Naive B cell (primary cell): ENCODE measurements at regions not wholly inside any gene's neighbourhood (a gene's known extent, or its start where the extent isn't known, plus 50 kb on each side); places are given as distances from the start of the nearest gene placed in this dataset.

ENCODE experiments used
- ATAC-seq, 2 donors: fragments of 150-1000 bp; cut with Tn5 transposase; 2 replicates each; pipeline ENCODE4 v1.10.0; 2021; ENCODE audit warnings: low read depth in 2 of 2, mild to moderate bottlenecking in 2 of 2, moderate library complexity in 2 of 2
- DNase-seq: peaks from one replicate; pipeline ENCODE4 v3.0.0; 2022
- H3K27ac Mint-ChIP-seq, 6 donors: one replicate each; pipeline ENCODE4 v1.8.0; 2020 to 2022; ENCODE audit warnings: mild to moderate bottlenecking in 6 of 6, mixed read lengths in 6 of 6, moderate library complexity in 5 of 6, inconsistent platforms in 2 of 6
- H3K27me3 Mint-ChIP-seq, 3 donors: one replicate each; pipeline ENCODE4 v1.8.0; 2021 to 2022; ENCODE audit warnings: mixed read lengths in 3 of 3, mild to moderate bottlenecking in 1 of 3
- H3K36me3 Mint-ChIP-seq, 2 donors: one replicate each; pipeline ENCODE4 v1.8.0; 2020 to 2022; ENCODE audit warnings: mixed read lengths in 2 of 2, inconsistent platforms in 1 of 2, mild to moderate bottlenecking in 1 of 2
- H3K4me1 Mint-ChIP-seq, 3 donors: one replicate each; pipeline ENCODE4 v1.8.0; 2020 to 2022; ENCODE audit warnings: mixed read lengths in 3 of 3, inconsistent platforms in 1 of 3, mild to moderate bottlenecking in 1 of 3, moderate library complexity in 1 of 3
- H3K4me3 Mint-ChIP-seq, 8 donors: one replicate each; pipeline ENCODE4 v1.8.0; 2020 to 2022; ENCODE audit warnings: mild to moderate bottlenecking in 8 of 8, mixed read lengths in 8 of 8, moderate library complexity in 8 of 8, inconsistent platforms in 2 of 8
- H3K9me3 Mint-ChIP-seq, 7 donors: one replicate each; pipeline ENCODE4 v1.8.0; 2020 to 2022; ENCODE audit warnings: mixed read lengths in 7 of 7, mild to moderate bottlenecking in 5 of 7, inconsistent platforms in 2 of 7, moderate library complexity in 1 of 7

- H3K27ac Mint-ChIP-seq: no peak overlapping the region
- DNase-seq (no peak), ATAC-seq (no peak)
- peaks cover 0 to 7% (median 3%) of the 10 kb centered on the region in 7 donors for H3K9me3 Mint-ChIP-seq
- H3K4me3 Mint-ChIP-seq: no peak overlapping the region
- no peaks in the 10 kb centered on the region for H3K4me1 Mint-ChIP-seq
- no peaks in the 10 kb centered on the region for H3K27me3 Mint-ChIP-seq
- H3K36me3 Mint-ChIP-seq: no peaks in the 10 kb centered on the region
Observed at GRCh38 chr7:10075866-10076265, 897.8 kb upstream of the PHF14 start.

GRCh38 chr7:10076660-10077300 is 896.9 kb upstream of the PHF14 start:
- no peak for DNase-seq
- no peak overlapping the region for H3K4me3 Mint-ChIP-seq
- no peaks in the 10 kb centered on the region for H3K27me3 Mint-ChIP-seq
- no peak for ATAC-seq
- H3K36me3 Mint-ChIP-seq: no peaks in the 10 kb centered on the region
- no peak overlapping the region for H3K27ac Mint-ChIP-seq
- H3K9me3 Mint-ChIP-seq: peaks cover 0 to 7% (median 3%) of the 10 kb centered on the region in 7 donors
- H3K4me1 Mint-ChIP-seq: no peaks in the 10 kb centered on the region

GRCh38 chr7:10079572-10079971 is 894.1 kb upstream of the PHF14 start:
- Mint-ChIP-seq H3K4me1 (no peaks in the 10 kb centered on the region), H3K4me3 (no peak overlapping the region), H3K27me3 (no peaks in the 10 kb centered on the region), H3K9me3 (peaks cover 0 to 7% (median 3%) of the 10 kb centered on the region in 7 donors), H3K36me3 (no peaks in the 10 kb centered on the region), H3K27ac (no peak overlapping the region)
- ATAC-seq (no peak), DNase-seq (no peak)

- no peak for ATAC-seq
- no peaks in the 10 kb centered on the region for H3K27me3 Mint-ChIP-seq
- no peak overlapping the region for H3K4me3 Mint-ChIP-seq
- H3K4me1 Mint-ChIP-seq: no peaks in the 10 kb centered on the region
- no peak for DNase-seq
- H3K9me3 Mint-ChIP-seq: peaks cover 0 to 12% (median 4%) of the 10 kb centered on the region in 7 donors
- H3K27ac Mint-ChIP-seq: no peak overlapping the region
- no peaks in the 10 kb centered on the region for H3K36me3 Mint-ChIP-seq
Observed at GRCh38 chr7:10082896-10083295, 890.8 kb upstream of the PHF14 start.

GRCh38 chr7:10083766-10084165 is 889.9 kb upstream of the PHF14 start:
- Mint-ChIP-seq H3K4me3 (no peak overlapping the region), H3K36me3 (no peaks in the 10 kb centered on the region), H3K27me3 (no peaks in the 10 kb centered on the region), H3K27ac (no peak overlapping the region), H3K4me1 (no peaks in the 10 kb centered on the region), H3K9me3 (peaks cover 0 to 12% (median 4%) of the 10 kb centered on the region in 7 donors)
- DNase-seq (no peak), ATAC-seq (no peak)

GRCh38 chr7:10085231-10085630 is 888.4 kb upstream of the PHF14 start:
- Mint-ChIP-seq H3K4me3 (no peak overlapping the region), H3K27ac (no peak overlapping the region), H3K36me3 (no peaks in the 10 kb centered on the region), H3K9me3 (peaks cover 0 to 9% (median 2%) of the 10 kb centered on the region in 7 donors), H3K4me1 (no peaks in the 10 kb centered on the region), H3K27me3 (no peaks in the 10 kb centered on the region)
- DNase-seq: no peak
- ATAC-seq: no peak

GRCh38 chr7:10100572-10100971 is 873.1 kb upstream of the PHF14 start:
- Mint-ChIP-seq H3K36me3 (no peaks in the 10 kb centered on the region), H3K27ac (no peak overlapping the region), H3K4me1 (no peaks in the 10 kb centered on the region), H3K27me3 (no peaks in the 10 kb centered on the region), H3K4me3 (no peak overlapping the region), H3K9me3 (peaks cover 0 to 3% (median 0%) of the 10 kb centered on the region in 7 donors)
- no peak for ATAC-seq
- DNase-seq: no peak

- Mint-ChIP-seq H3K27me3 (no peaks in the 10 kb centered on the region), H3K4me3 (no peak overlapping the region), H3K36me3 (no peaks in the 10 kb centered on the region), H3K27ac (no peak overlapping the region), H3K4me1 (no peaks in the 10 kb centered on the region), H3K9me3 (peaks cover 0 to 3% (median 0%) of the 10 kb centered on the region in 7 donors)
- DNase-seq: no peak
- no peak for ATAC-seq
Observed at GRCh38 chr7:10101351-10101750, 872.3 kb upstream of the PHF14 start.

- H3K4me1 Mint-ChIP-seq: no peaks in the 10 kb centered on the region
- no peaks in the 10 kb centered on the region for H3K36me3 Mint-ChIP-seq
- ATAC-seq: no peak
- no peaks in the 10 kb centered on the region for H3K27me3 Mint-ChIP-seq
- no peak for DNase-seq
- H3K27ac Mint-ChIP-seq: no peak overlapping the region
- no peak overlapping the region for H3K4me3 Mint-ChIP-seq
- H3K9me3 Mint-ChIP-seq: peaks cover 0 to 3% (median 0%) of the 10 kb centered on the region in 7 donors
Observed at GRCh38 chr7:10104292-10104691, 869.4 kb upstream of the PHF14 start.

GRCh38 chr7:10106609-10107008 is 867.1 kb upstream of the PHF14 start:
- H3K4me1 Mint-ChIP-seq: no peaks in the 10 kb centered on the region
- no peaks in the 10 kb centered on the region for H3K27me3 Mint-ChIP-seq
- H3K9me3 Mint-ChIP-seq: peaks cover 0 to 3% (median 0%) of the 10 kb centered on the region in 7 donors
- no peak overlapping the region for H3K27ac Mint-ChIP-seq
- DNase-seq (no peak), ATAC-seq (no peak)
- H3K4me3 Mint-ChIP-seq: no peak overlapping the region
- H3K36me3 Mint-ChIP-seq: no peaks in the 10 kb centered on the region

- no peak for ATAC-seq
- no peak overlapping the region for H3K27ac Mint-ChIP-seq
- no peak overlapping the region for H3K4me3 Mint-ChIP-seq
- no peaks in the 10 kb centered on the region for H3K4me1 Mint-ChIP-seq
- H3K36me3 Mint-ChIP-seq: no peaks in the 10 kb centered on the region
- H3K27me3 Mint-ChIP-seq: no peaks in the 10 kb centered on the region
- DNase-seq: no peak
- H3K9me3 Mint-ChIP-seq: peaks cover 0 to 10% (median 5%) of the 10 kb centered on the region in 7 donors
Observed at GRCh38 chr7:10116511-10116910, 857.2 kb upstream of the PHF14 start.

- ATAC-seq (no peak), DNase-seq (no peak)
- no peaks in the 10 kb centered on the region for H3K4me1 Mint-ChIP-seq
- no peak overlapping the region for H3K27ac Mint-ChIP-seq
- no peaks in the 10 kb centered on the region for H3K27me3 Mint-ChIP-seq
- H3K9me3 Mint-ChIP-seq: peaks cover 0 to 10% (median 4%) of the 10 kb centered on the region in 7 donors
- no peaks in the 10 kb centered on the region for H3K36me3 Mint-ChIP-seq
- no peak overlapping the region for H3K4me3 Mint-ChIP-seq
Observed at GRCh38 chr7:10117815-10118214, 855.9 kb upstream of the PHF14 start.

- ATAC-seq (no peak), DNase-seq (no peak)
- Mint-ChIP-seq H3K4me3 (no peak overlapping the region), H3K27me3 (no peaks in the 10 kb centered on the region), H3K9me3 (peaks cover 0 to 1% (median 0%) of the 10 kb centered on the region in 7 donors), H3K4me1 (no peaks in the 10 kb centered on the region), H3K36me3 (no peaks in the 10 kb centered on the region), H3K27ac (no peak overlapping the region)
Observed at GRCh38 chr7:10120936-10121335, 852.7 kb upstream of the PHF14 start.

- DNase-seq (no peak), ATAC-seq (no peak)
- Mint-ChIP-seq H3K36me3 (no peaks in the 10 kb centered on the region), H3K4me3 (no peak overlapping the region), H3K27me3 (no peaks in the 10 kb centered on the region), H3K27ac (no peak overlapping the region), H3K9me3 (peaks cover 0 to 1% (median 0%) of the 10 kb centered on the region in 7 donors), H3K4me1 (no peaks in the 10 kb centered on the region)
Observed at GRCh38 chr7:10121631-10122030, 852.0 kb upstream of the PHF14 start.
